Smooth muscle cell (in vitro differentiated cells): ENCODE measurements at regions not wholly inside any gene's neighbourhood (a gene's known extent, or its start where the extent isn't known, plus 50 kb on each side); places are given as distances from the start of the nearest gene placed in this dataset.

Experiments
- DNase-seq: peaks from one replicate; lab custom pipeline; 2025; ENCODE audit not compliant: unreplicated experiment; lab: John Stamatoyannopoulos, UW
- H2AFZ ChIP-seq: fragments of 200-600 bp; sonication (generic); 2 replicates; pipeline ENCODE4 v1.6.0; 2016; ENCODE audit warnings: antibody characterized with exemption, low read depth, mild to moderate bottlenecking
- H3F3A ChIP-seq: fragments of 200-600 bp; sonication (generic); 2 replicates; pipeline ENCODE4 v1.6.0; 2017; ENCODE audit warnings: antibody characterized with exemption, low read depth
- H3K27ac ChIP-seq: fragments of 200-600 bp; sonication (generic); 2 replicates; pipeline ENCODE4 v1.5.1; 2016; ENCODE audit warnings: low read depth, mild to moderate bottlenecking
- H3K27me3 ChIP-seq: fragments of 200-600 bp; sonication (generic); 2 replicates; pipeline ENCODE4 v1.6.1; 2016; ENCODE audit warnings: low read depth, mild to moderate bottlenecking
- H3K36me3 ChIP-seq: fragments of 200-600 bp; sonication (generic); 2 replicates; pipeline ENCODE4 v1.5.1; 2016; ENCODE audit warnings: low read depth
- H3K4me1 ChIP-seq: fragments of 200-600 bp; sonication (generic); 2 replicates; pipeline ENCODE4 v1.5.1; 2016; ENCODE audit warnings: low read depth
- H3K4me2 ChIP-seq: fragments of 200-600 bp; sonication (generic); 2 replicates; pipeline ENCODE4 v1.6.0; 2016; ENCODE audit warnings: mild to moderate bottlenecking
- H3K4me3 ChIP-seq: fragments of 200-600 bp; sonication (generic); 2 replicates; pipeline ENCODE4 v1.5.1; 2016; ENCODE audit warnings: mild to moderate bottlenecking
- H3K79me2 ChIP-seq: fragments of 200-600 bp; sonication (generic); 2 replicates; pipeline ENCODE4 v1.6.0; 2016; ENCODE audit warnings: low read depth, mild to moderate bottlenecking
- H3K9ac ChIP-seq: fragments of 200-600 bp; sonication (generic); 2 replicates; pipeline ENCODE4 v1.6.0; 2016; ENCODE audit warnings: low read depth
- H3K9me3 ChIP-seq: fragments of 200-600 bp; sonication (generic); replicated peaks from 2 replicates; pipeline ENCODE4 v1.5.1; 2016; ENCODE audit warnings: low read depth
- H4K20me1 ChIP-seq: fragments of 200-600 bp; sonication (generic); 2 replicates; pipeline ENCODE4 v1.6.0; 2016; ENCODE audit warnings: low read depth
- WGBS: methylation state at CpG from one replicate; pipeline ENCODE4 v1.1.7; 2016; ENCODE audit warnings: low lambda C conversion rate; 5-methylcytosine and 5-hydroxymethylcytosine counted together
- TF ChIP-seq, protein P1 (sequence below): fragments of 200-600 bp; sonication (generic); IDR thresholded peaks from 2 replicates; pipeline ENCODE4 v1.5.1; 2017; ENCODE audit warnings: borderline replicate concordance, mild to moderate bottlenecking, antibody characterized with exemption; ENCODE audit not compliant: insufficient read depth, poor library complexity, severe bottlenecking

DNA sequence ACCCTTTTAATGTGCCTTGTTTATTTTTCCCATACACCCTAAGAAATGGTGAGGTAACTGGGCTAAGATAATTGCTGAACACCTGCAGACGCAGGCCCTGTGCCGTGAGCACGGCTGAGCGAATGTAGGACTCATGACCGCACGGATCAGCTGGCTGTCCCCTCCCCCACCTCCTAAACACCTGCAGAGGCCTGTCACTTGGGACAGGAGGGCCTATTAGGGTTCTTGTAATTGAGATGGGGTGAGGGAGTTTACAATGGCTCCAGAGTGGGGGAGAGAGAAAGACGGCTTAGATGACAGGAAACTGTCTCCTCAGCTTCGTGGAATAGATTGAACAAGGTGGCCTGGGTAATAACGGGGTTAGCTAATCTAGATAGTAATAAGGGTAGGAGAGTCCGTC lies 291.7 kb upstream of the HABP2 start:
- TF ChIP-seq, protein P1, sequence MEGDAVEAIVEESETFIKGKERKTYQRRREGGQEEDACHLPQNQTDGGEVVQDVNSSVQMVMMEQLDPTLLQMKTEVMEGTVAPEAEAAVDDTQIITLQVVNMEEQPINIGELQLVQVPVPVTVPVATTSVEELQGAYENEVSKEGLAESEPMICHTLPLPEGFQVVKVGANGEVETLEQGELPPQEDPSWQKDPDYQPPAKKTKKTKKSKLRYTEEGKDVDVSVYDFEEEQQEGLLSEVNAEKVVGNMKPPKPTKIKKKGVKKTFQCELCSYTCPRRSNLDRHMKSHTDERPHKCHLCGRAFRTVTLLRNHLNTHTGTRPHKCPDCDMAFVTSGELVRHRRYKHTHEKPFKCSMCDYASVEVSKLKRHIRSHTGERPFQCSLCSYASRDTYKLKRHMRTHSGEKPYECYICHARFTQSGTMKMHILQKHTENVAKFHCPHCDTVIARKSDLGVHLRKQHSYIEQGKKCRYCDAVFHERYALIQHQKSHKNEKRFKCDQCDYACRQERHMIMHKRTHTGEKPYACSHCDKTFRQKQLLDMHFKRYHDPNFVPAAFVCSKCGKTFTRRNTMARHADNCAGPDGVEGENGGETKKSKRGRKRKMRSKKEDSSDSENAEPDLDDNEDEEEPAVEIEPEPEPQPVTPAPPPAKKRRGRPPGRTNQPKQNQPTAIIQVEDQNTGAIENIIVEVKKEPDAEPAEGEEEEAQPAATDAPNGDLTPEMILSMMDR: no peak
- no peak overlapping the region for H3K4me2 ChIP-seq

DNA sequence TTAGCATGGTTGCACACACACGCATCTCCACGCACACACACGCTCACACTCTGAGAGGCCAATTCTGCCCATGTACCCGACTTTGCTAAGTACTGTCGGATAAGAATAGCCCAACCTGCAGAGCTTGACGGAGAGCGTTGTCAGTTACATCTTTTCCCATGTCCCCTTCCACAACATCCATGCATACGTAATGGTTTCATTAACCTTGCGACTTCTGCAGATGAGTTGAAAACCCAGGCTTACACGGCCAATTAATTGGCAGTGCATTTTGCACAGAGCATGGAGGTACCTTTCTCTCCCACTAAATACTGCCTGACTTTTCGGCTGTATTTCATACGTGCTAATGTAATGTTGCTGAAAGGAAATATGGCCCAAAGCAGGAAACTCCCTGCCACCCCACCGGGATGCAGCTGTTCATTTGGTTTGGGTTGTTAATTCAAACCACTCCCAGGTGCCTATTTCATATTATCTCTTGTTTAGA lies 291.2 kb upstream of the HABP2 start:
- WGBS: 91% methylated on average over 13 of the region's 13 CpGs

More for the DNA sequence above, 291.7 kb upstream of the HABP2 start:
- no peaks in the 10 kb centered on the region for H3K9me3 ChIP-seq
- H3K27me3 ChIP-seq: peaks cover 3% of the 10 kb centered on the region
- H3K4me3 ChIP-seq: no peak overlapping the region
- DNase-seq: no peak
- peaks cover 26% of the 10 kb centered on the region for H3K4me1 ChIP-seq
- no peak overlapping the region for H3K9ac ChIP-seq
- WGBS: 86% methylated on average over 10 of the region's 10 CpGs
- H3K27ac ChIP-seq: no peak overlapping the region
- no peaks in the 10 kb centered on the region for H3K36me3 ChIP-seq
- no peaks in the 10 kb centered on the region for H4K20me1 ChIP-seq
- no peaks in the 10 kb centered on the region for H3F3A ChIP-seq
- no peaks in the 10 kb centered on the region for H3K79me2 ChIP-seq
- no peak overlapping the region for H2AFZ ChIP-seq

DNA sequence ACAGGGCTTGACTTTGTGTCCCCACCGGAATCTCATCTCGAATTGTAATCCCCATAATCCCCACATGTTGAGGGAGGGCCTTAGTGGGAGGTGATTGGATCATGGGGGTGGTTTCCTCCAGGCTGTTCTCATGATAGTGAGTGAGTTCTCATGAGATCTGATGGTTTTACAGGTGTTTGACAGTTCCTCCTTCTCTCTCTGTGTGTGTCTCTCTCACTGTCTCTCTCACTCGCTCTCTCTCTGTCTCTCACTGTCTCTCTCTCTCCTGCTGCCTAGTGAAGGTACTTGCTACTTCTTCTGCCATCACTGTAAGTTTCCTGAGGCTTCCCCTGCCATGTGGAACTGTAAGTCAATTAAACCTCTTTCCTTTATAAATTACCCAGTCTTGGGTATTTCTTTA lies 289.8 kb upstream of the HABP2 start:
- H4K20me1 ChIP-seq: no peaks in the 10 kb centered on the region
- TF ChIP-seq, protein P1: no peak
- H3K36me3 ChIP-seq: no peaks in the 10 kb centered on the region
- H3K27ac ChIP-seq: no peak overlapping the region
- no peaks in the 10 kb centered on the region for H3K9me3 ChIP-seq
- H3K27me3 ChIP-seq: peaks cover 3% of the 10 kb centered on the region
- no peak overlapping the region for H3K9ac ChIP-seq
- no peak overlapping the region for H2AFZ ChIP-seq
- no peaks in the 10 kb centered on the region for H3F3A ChIP-seq
- no peak for DNase-seq
- H3K79me2 ChIP-seq: no peaks in the 10 kb centered on the region
- H3K4me3 ChIP-seq: no peak overlapping the region
- 71% methylated on average over 3 of the region's 3 CpGs for WGBS
- no peak overlapping the region for H3K4me2 ChIP-seq
- H3K4me1 ChIP-seq: peaks cover 26% of the 10 kb centered on the region

More for the DNA sequence above, 291.2 kb upstream of the HABP2 start:
- H3K79me2 ChIP-seq: no peaks in the 10 kb centered on the region
- no peak overlapping the region for H3K27ac ChIP-seq
- no peak overlapping the region for H3K9ac ChIP-seq
- no peaks in the 10 kb centered on the region for H3F3A ChIP-seq
- no peaks in the 10 kb centered on the region for H3K9me3 ChIP-seq
- no peak overlapping the region for H3K4me3 ChIP-seq
- TF ChIP-seq, protein P1: no peak
- peaks cover 26% of the 10 kb centered on the region for H3K4me1 ChIP-seq
- H3K4me2 ChIP-seq: no peak overlapping the region
- H3K27me3 ChIP-seq: peaks cover 3% of the 10 kb centered on the region
- H4K20me1 ChIP-seq: no peaks in the 10 kb centered on the region
- H2AFZ ChIP-seq: no peak overlapping the region
- H3K36me3 ChIP-seq: no peaks in the 10 kb centered on the region
- DNase-seq: no peak
